IPS DF 6.9 (cell line): ENCODE measurements at regions not wholly inside any gene's neighbourhood (a gene's known extent, or its start where the extent isn't known, plus 50 kb on each side); places are given as distances from the start of the nearest gene placed in this dataset.

Experiments
- DNase-seq: peaks from one replicate; pipeline ENCODE4 v3.0.0-alpha.2; 2013; ENCODE audit warnings: low read depth, low spot score
- H3K27ac ChIP-seq: one replicate; pipeline ENCODE4 v1.5.1; 2013; ENCODE audit warnings: low read length, control low read depth
- H3K27me3 ChIP-seq: 2 replicates; pipeline ENCODE4 v1.6.1; 2013; ENCODE audit warnings: mild to moderate bottlenecking, low read length; ENCODE audit not compliant: control insufficient read depth, insufficient read depth
- H3K36me3 ChIP-seq: 2 replicates; pipeline ENCODE4 v1.6.1; 2013; ENCODE audit warnings: low read length; ENCODE audit not compliant: control insufficient read depth, insufficient read depth
- H3K4me1 ChIP-seq: 2 replicates; pipeline ENCODE4 v1.6.1; 2013; ENCODE audit warnings: low read length; ENCODE audit not compliant: control insufficient read depth, insufficient read depth
- H3K4me3 ChIP-seq: 2 replicates; pipeline ENCODE4 v1.5.1; 2013; ENCODE audit warnings: mild to moderate bottlenecking, low read length
- H3K9me3 ChIP-seq: 2 replicates; pipeline ENCODE4 v1.6.1; 2013; ENCODE audit warnings: low read length, inconsistent platforms; ENCODE audit not compliant: control insufficient read depth, insufficient read depth
- WGBS: extraction: QIAGEN DNeasy Blood & Tissue Kit; methylation state at CpG from one replicate; pipeline ENCODE4 v1.1.7; 2013; ENCODE audit warnings: mixed read lengths, missing lambda C conversion rate; ENCODE audit not compliant: insufficient read length, insufficient coverage; 5-methylcytosine and 5-hydroxymethylcytosine counted together

GRCh38 chr1:60185684-60186083 is 112.1 kb upstream of the C1orf87 start:
- no peak overlapping the region for H3K27ac ChIP-seq
- no CpG with 5 or more reads among the region's 1 CpG for WGBS
- H3K9me3 ChIP-seq: peaks cover 4% of the 10 kb centered on the region
- no peak overlapping the region for H3K4me3 ChIP-seq
- DNase-seq: no peak
- H3K4me1 ChIP-seq: no peaks in the 10 kb centered on the region
- no peaks in the 10 kb centered on the region for H3K36me3 ChIP-seq
- H3K27me3 ChIP-seq: no peaks in the 10 kb centered on the region

GRCh38 chr1:60184521-60184920 is 111.0 kb upstream of the C1orf87 start:
- DNase-seq: no peak
- H3K27me3 ChIP-seq: no peaks in the 10 kb centered on the region
- H3K9me3 ChIP-seq: peaks cover 4% of the 10 kb centered on the region
- H3K4me3 ChIP-seq: no peak overlapping the region
- no peak overlapping the region for H3K27ac ChIP-seq
- no CpG with 5 or more reads among the region's 2 CpGs for WGBS
- H3K4me1 ChIP-seq: no peaks in the 10 kb centered on the region
- H3K36me3 ChIP-seq: no peaks in the 10 kb centered on the region

GRCh38 chr1:60173729-60174505 is 100.3 kb upstream of the C1orf87 start:
- no peak overlapping the region for H3K27ac ChIP-seq
- H3K4me3 ChIP-seq: no peak overlapping the region
- no peak for DNase-seq
- no peaks in the 10 kb centered on the region for H3K27me3 ChIP-seq
- H3K4me1 ChIP-seq: no peaks in the 10 kb centered on the region
- no peaks in the 10 kb centered on the region for H3K36me3 ChIP-seq
- H3K9me3 ChIP-seq: no peaks in the 10 kb centered on the region
- WGBS: no CpG with 5 or more reads among the region's 3 CpGs

- no peak for DNase-seq
- H3K4me3 ChIP-seq: no peak overlapping the region
- H3K27ac ChIP-seq: no peak overlapping the region
- WGBS: 100% methylated on average over 2 of the region's 2 CpGs
- no peaks in the 10 kb centered on the region for H3K9me3 ChIP-seq
- no peaks in the 10 kb centered on the region for H3K36me3 ChIP-seq
- H3K27me3 ChIP-seq: no peaks in the 10 kb centered on the region
- H3K4me1 ChIP-seq: no peaks in the 10 kb centered on the region
Observed at GRCh38 chr1:60173006-60173405, 99.4 kb upstream of the C1orf87 start.

- Histone ChIP-seq H3K9me3 (no peaks in the 10 kb centered on the region), H3K4me3 (no peak overlapping the region), H3K27me3 (no peaks in the 10 kb centered on the region), H3K27ac (no peak overlapping the region), H3K4me1 (no peaks in the 10 kb centered on the region), H3K36me3 (no peaks in the 10 kb centered on the region)
- no peak for DNase-seq
- WGBS: no CpG with 5 or more reads among the region's 4 CpGs
Observed at GRCh38 chr1:60171801-60172200, 98.2 kb upstream of the C1orf87 start.

GRCh38 chr1:60170709-60171108 is 97.1 kb upstream of the C1orf87 start:
- Histone ChIP-seq H3K9me3 (no peaks in the 10 kb centered on the region), H3K4me3 (no peak overlapping the region), H3K27me3 (no peaks in the 10 kb centered on the region), H3K27ac (no peak overlapping the region), H3K36me3 (no peaks in the 10 kb centered on the region), H3K4me1 (no peaks in the 10 kb centered on the region)
- DNase-seq: no peak

GRCh38 chr1:60169206-60169605 is 95.6 kb upstream of the C1orf87 start:
- no peak for DNase-seq
- no peak overlapping the region for H3K27ac ChIP-seq
- H3K4me3 ChIP-seq: no peak overlapping the region
- H3K36me3 ChIP-seq: no peaks in the 10 kb centered on the region
- no peaks in the 10 kb centered on the region for H3K27me3 ChIP-seq
- WGBS: no CpG with 5 or more reads among the region's 2 CpGs
- no peaks in the 10 kb centered on the region for H3K9me3 ChIP-seq
- H3K4me1 ChIP-seq: no peaks in the 10 kb centered on the region

GRCh38 chr1:60162936-60163335 is 89.4 kb upstream of the C1orf87 start:
- Histone ChIP-seq H3K4me3 (no peak overlapping the region), H3K27ac (no peak overlapping the region), H3K36me3 (no peaks in the 10 kb centered on the region), H3K27me3 (no peaks in the 10 kb centered on the region), H3K9me3 (no peaks in the 10 kb centered on the region), H3K4me1 (peaks cover 2% of the 10 kb centered on the region; the same call in 1 of the 2 replicates)
- no CpG with 5 or more reads among the region's 2 CpGs for WGBS
- DNase-seq: no peak

GRCh38 chr1:60160141-60160540 is 86.6 kb upstream of the C1orf87 start:
- Histone ChIP-seq H3K4me3 (no peak overlapping the region), H3K4me1 (peaks cover 2% of the 10 kb centered on the region; the same call in 1 of the 2 replicates), H3K9me3 (no peaks in the 10 kb centered on the region), H3K27ac (no peak overlapping the region), H3K27me3 (no peaks in the 10 kb centered on the region), H3K36me3 (no peaks in the 10 kb centered on the region)
- no CpG with 5 or more reads among the region's 2 CpGs for WGBS
- no peak for DNase-seq

GRCh38 chr1:60156371-60156770 is 82.8 kb upstream of the C1orf87 start:
- H3K27ac ChIP-seq: no peak overlapping the region
- DNase-seq: no peak
- no peaks in the 10 kb centered on the region for H3K9me3 ChIP-seq
- no peaks in the 10 kb centered on the region for H3K36me3 ChIP-seq
- no CpG with 5 or more reads among the region's 1 CpG for WGBS
- H3K27me3 ChIP-seq: no peaks in the 10 kb centered on the region
- no peak overlapping the region for H3K4me3 ChIP-seq
- peaks cover 2% of the 10 kb centered on the region for H3K4me1 ChIP-seq

- H3K9me3 ChIP-seq: no peaks in the 10 kb centered on the region
- H3K27ac ChIP-seq: no peak overlapping the region
- DNase-seq: no peak
- H3K27me3 ChIP-seq: no peaks in the 10 kb centered on the region
- H3K4me3 ChIP-seq: no peak overlapping the region
- no peaks in the 10 kb centered on the region for H3K36me3 ChIP-seq
- H3K4me1 ChIP-seq: peaks cover 2% of the 10 kb centered on the region
- WGBS: no CpG with 5 or more reads among the region's 2 CpGs
Observed at GRCh38 chr1:60153961-60154360, 80.4 kb upstream of the C1orf87 start.
